DMS153 treated with DMSO at 0.1 percent for 48 hours (cell line): ENCODE measurements at regions not wholly inside any gene's neighbourhood (a gene's known extent, or its start where the extent isn't known, plus 50 kb on each side); places are given as distances from the start of the nearest gene placed in this dataset.
"Not testable (repeated sequence)": the region's sequence is repeated elsewhere in the genome, so short reads cannot be mapped to it uniquely, and the experiment has no call there.

Experiments
- DNase-seq: peaks from one replicate; lab custom pipeline; 2025; ENCODE audit not compliant: unreplicated experiment; lab: John Stamatoyannopoulos, UW

GRCh38 chr1:220942278-220942677, 63.0 kb downstream of the HLX start:
- no peak for DNase-seq

GRCh38 chr1:220942914-220943313, 63.7 kb downstream of the HLX start:
- DNase-seq, result not testable (repeated sequence)

GRCh38 chr1:220943319-220943996, 64.2 kb downstream of the HLX start:
- no peak for DNase-seq

- no peak for DNase-seq
Measured at GRCh38 chr1:220950576-220950975, 71.3 kb downstream of the HLX start.

- DNase-seq, result no peak
Measured at GRCh38 chr1:220952961-220953643, 73.9 kb downstream of the HLX start.

- DNase-seq, result no peak
Measured at GRCh38 chr1:220954321-220955075, 75.3 kb downstream of the HLX start.

- DNase-seq, result no peak
Measured at GRCh38 chr1:220955116-220955515, 75.9 kb downstream of the HLX start.

- DNase-seq, result no peak
Measured at GRCh38 chr1:220956501-220957232, 77.4 kb downstream of the HLX start.

GRCh38 chr1:220957233-220957605, 78.0 kb downstream of the HLX start:
- DNase-seq, result no peak

GRCh38 chr1:220958234-220958633, 79.0 kb downstream of the HLX start:
- DNase-seq, result no peak

- DNase-seq, result no peak
Measured at GRCh38 chr1:220962031-220962751, 82.9 kb downstream of the HLX start.

- no peak for DNase-seq
Measured at GRCh38 chr1:220966041-220966440, 86.8 kb downstream of the HLX start.

- no peak for DNase-seq
Measured at GRCh38 chr1:220966473-220966872, 87.2 kb downstream of the HLX start.

- no peak for DNase-seq
Measured at GRCh38 chr1:220966881-220967611, 87.8 kb downstream of the HLX start.

GRCh38 chr1:220967911-220968310, 88.7 kb downstream of the HLX start:
- DNase-seq, result no peak

- DNase-seq, result not testable (repeated sequence)
Measured at GRCh38 chr1:220969281-220969680, 90.0 kb downstream of the HLX start.

GRCh38 chr1:220970311-220970710, 91.1 kb downstream of the HLX start:
- no peak for DNase-seq

GRCh38 chr1:220971221-220971620, 92.0 kb downstream of the HLX start:
- no peak for DNase-seq

- DNase-seq, result no peak
Measured at GRCh38 chr1:220974431-220974830, 95.2 kb downstream of the HLX start.

GRCh38 chr1:220976390-220976789, 97.1 kb downstream of the HLX start:
- DNase-seq, result no peak
